Upper lobe of left lung (tissue), 4 donors: ENCODE measurements at regions not wholly inside any gene's neighbourhood (a gene's known extent, or its start where the extent isn't known, plus 50 kb on each side); places are given as distances from the start of the nearest gene placed in this dataset.

Experiments used
- POLR2AphosphoS5 ChIP-seq, 2 donors: sonication (generic); formaldehyde crosslinking; IDR thresholded peaks; one replicate each; pipeline ENCODE4 v1.5.1; 2017; ENCODE audit warnings: antibody characterized with exemption in 2 of 2
- TF ChIP-seq, protein P1 (sequence below), 6 experiments: fragments of 450-650 bp in 4 of 6; fragments of 200-600 bp in 2 of 6; sonication (generic) in 2 of 6; IDR thresholded peaks; one replicate each; pipeline ENCODE4 v1.5.1; 2016 to 2019; ENCODE audit warnings: antibody characterized with exemption in 6 of 6

DNA sequence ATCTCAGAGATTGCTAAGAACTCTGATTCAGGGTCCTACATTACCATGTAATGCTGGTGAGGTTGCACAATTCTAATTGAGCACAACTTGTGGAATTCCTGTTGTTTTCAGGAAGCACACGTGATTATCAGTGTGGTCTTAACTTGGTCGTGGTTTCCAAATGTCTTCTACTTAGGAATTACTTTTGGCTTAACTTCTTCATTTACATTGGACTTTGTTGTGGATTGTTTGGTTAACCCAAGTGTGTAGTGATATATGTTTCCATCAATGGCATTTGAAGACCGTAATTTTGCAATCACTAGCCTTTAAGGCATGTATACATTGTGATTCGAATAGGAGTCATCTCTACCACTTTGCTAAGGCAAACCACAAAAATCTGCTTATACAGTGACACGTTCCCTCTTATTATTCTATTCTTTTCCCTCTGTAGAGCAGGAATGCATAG lies 373.3 kb downstream of the IRS1 start:
- TF ChIP-seq POLR2AphosphoS5 (IDR thresholded peaks at IDR 0.05): no peak
- TF ChIP-seq, protein P1, sequence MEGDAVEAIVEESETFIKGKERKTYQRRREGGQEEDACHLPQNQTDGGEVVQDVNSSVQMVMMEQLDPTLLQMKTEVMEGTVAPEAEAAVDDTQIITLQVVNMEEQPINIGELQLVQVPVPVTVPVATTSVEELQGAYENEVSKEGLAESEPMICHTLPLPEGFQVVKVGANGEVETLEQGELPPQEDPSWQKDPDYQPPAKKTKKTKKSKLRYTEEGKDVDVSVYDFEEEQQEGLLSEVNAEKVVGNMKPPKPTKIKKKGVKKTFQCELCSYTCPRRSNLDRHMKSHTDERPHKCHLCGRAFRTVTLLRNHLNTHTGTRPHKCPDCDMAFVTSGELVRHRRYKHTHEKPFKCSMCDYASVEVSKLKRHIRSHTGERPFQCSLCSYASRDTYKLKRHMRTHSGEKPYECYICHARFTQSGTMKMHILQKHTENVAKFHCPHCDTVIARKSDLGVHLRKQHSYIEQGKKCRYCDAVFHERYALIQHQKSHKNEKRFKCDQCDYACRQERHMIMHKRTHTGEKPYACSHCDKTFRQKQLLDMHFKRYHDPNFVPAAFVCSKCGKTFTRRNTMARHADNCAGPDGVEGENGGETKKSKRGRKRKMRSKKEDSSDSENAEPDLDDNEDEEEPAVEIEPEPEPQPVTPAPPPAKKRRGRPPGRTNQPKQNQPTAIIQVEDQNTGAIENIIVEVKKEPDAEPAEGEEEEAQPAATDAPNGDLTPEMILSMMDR (IDR thresholded peaks at IDR 0.05): no peak
